K562 (cell line): ENCODE measurements at regions not wholly inside any gene's neighbourhood (a gene's known extent, or its start where the extent isn't known, plus 50 kb on each side); places are given as distances from the start of the nearest gene placed in this dataset.

Experiments used
- CCAR2 ChIP-seq: fragments of 200-400 bp; formaldehyde crosslinking; IDR thresholded peaks from 2 replicates; pipeline ENCODE4 v1.6.1; 2017; ENCODE audit warnings: mild to moderate bottlenecking, low read depth, low read length
- HLTF ChIP-seq: fragments of 450-650 bp; IDR thresholded peaks from 2 replicates; pipeline ENCODE4 v1.6.1; 2016
- NR2F6 ChIP-seq: fragments of 450-650 bp; formaldehyde crosslinking; IDR thresholded peaks from 2 replicates; pipeline ENCODE4 v1.4.0; 2020; ENCODE audit warnings: mild to moderate bottlenecking
- NR3C1 ChIP-seq: sonication (generic); formaldehyde crosslinking; IDR thresholded peaks from 2 replicates; pipeline ENCODE4 v1.8.1; 2022; ENCODE audit warnings: missing genetic modification reagents
- PTTG1 ChIP-seq: fragments of 450-650 bp; IDR thresholded peaks from 2 replicates; pipeline ENCODE4 v1.6.1; 2016; ENCODE audit warnings: low read depth, mild to moderate bottlenecking, missing genetic modification characterization, missing compliant biosample characterization
- TBL1XR1 ChIP-seq, 2 experiments: IDR thresholded peaks; 2 replicates each; pipeline ENCODE4 v1.6.1; 2012; ENCODE audit warnings: improper control_type of control experiment in 2 of 2, low read length in 2 of 2, mild to moderate bottlenecking in 1 of 2
- TF ChIP-seq, protein P1 (sequence below), 2 experiments: fragments of 450-650 bp; IDR thresholded peaks; 2 replicates each; pipeline ENCODE4 v1.6.1; 2016; ENCODE audit warnings: mild to moderate bottlenecking in 2 of 2, borderline replicate concordance in 1 of 2, low read depth in 1 of 2, moderate library complexity in 1 of 2
- TF ChIP-seq, protein P2 (sequence below), 2 experiments: fragments of 450-650 bp in 1 of 2; sonication (generic) in 1 of 2; formaldehyde crosslinking in 1 of 2; IDR thresholded peaks in 1 of 2; conservative IDR thresholded peaks in 1 of 2; 2 replicates each; pipeline versions ENCODE4 v1.6.1 to v1.8.1; 2016 to 2023; ENCODE audit warnings: mild to moderate bottlenecking in 2 of 2, moderate library complexity in 2 of 2, inconsistent platforms in 1 of 2, missing genetic modification reagents in 1 of 2
- TF ChIP-seq, protein P3 (sequence below): sonication (generic); formaldehyde crosslinking; IDR thresholded peaks from 2 replicates; pipeline ENCODE4 v1.8.0; 2022; ENCODE audit warnings: mild to moderate bottlenecking, missing genetic modification reagents
- TF ChIP-seq, protein P4 (sequence below), 2 experiments: IDR thresholded peaks; 2 replicates each; pipeline ENCODE4 v1.6.1; 2012; ENCODE audit warnings: improper control_type of control experiment in 2 of 2, low read depth in 2 of 2, low read length in 2 of 2, borderline replicate concordance in 1 of 2
- TF ChIP-seq, protein P5 (sequence below): sonication (generic); formaldehyde crosslinking; IDR thresholded peaks from 2 replicates; pipeline ENCODE4 v1.8.0; 2022; ENCODE audit warnings: mild to moderate bottlenecking, missing genetic modification reagents, borderline replicate concordance

DNA sequence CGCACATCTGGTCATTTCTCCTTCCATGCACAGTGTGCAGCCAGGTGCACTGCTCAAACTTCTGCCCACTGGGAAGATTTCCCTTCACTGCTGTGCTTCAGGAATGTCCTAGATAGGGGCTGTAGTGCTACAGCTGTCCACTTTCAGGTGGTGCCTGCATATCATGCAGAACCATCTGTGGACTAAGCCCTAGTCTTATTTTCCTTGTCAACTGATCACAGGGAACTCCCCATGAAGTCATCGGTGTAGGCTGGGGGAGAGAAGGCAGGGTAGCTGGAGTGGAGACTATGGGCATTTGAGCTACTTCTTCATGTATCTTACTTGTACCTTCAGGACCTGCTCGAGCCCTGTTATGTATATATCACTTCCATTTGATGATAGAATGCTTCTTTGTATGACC is 150.9 kb upstream of the PLCXD3 start (continued):
- TF ChIP-seq, protein P1, sequence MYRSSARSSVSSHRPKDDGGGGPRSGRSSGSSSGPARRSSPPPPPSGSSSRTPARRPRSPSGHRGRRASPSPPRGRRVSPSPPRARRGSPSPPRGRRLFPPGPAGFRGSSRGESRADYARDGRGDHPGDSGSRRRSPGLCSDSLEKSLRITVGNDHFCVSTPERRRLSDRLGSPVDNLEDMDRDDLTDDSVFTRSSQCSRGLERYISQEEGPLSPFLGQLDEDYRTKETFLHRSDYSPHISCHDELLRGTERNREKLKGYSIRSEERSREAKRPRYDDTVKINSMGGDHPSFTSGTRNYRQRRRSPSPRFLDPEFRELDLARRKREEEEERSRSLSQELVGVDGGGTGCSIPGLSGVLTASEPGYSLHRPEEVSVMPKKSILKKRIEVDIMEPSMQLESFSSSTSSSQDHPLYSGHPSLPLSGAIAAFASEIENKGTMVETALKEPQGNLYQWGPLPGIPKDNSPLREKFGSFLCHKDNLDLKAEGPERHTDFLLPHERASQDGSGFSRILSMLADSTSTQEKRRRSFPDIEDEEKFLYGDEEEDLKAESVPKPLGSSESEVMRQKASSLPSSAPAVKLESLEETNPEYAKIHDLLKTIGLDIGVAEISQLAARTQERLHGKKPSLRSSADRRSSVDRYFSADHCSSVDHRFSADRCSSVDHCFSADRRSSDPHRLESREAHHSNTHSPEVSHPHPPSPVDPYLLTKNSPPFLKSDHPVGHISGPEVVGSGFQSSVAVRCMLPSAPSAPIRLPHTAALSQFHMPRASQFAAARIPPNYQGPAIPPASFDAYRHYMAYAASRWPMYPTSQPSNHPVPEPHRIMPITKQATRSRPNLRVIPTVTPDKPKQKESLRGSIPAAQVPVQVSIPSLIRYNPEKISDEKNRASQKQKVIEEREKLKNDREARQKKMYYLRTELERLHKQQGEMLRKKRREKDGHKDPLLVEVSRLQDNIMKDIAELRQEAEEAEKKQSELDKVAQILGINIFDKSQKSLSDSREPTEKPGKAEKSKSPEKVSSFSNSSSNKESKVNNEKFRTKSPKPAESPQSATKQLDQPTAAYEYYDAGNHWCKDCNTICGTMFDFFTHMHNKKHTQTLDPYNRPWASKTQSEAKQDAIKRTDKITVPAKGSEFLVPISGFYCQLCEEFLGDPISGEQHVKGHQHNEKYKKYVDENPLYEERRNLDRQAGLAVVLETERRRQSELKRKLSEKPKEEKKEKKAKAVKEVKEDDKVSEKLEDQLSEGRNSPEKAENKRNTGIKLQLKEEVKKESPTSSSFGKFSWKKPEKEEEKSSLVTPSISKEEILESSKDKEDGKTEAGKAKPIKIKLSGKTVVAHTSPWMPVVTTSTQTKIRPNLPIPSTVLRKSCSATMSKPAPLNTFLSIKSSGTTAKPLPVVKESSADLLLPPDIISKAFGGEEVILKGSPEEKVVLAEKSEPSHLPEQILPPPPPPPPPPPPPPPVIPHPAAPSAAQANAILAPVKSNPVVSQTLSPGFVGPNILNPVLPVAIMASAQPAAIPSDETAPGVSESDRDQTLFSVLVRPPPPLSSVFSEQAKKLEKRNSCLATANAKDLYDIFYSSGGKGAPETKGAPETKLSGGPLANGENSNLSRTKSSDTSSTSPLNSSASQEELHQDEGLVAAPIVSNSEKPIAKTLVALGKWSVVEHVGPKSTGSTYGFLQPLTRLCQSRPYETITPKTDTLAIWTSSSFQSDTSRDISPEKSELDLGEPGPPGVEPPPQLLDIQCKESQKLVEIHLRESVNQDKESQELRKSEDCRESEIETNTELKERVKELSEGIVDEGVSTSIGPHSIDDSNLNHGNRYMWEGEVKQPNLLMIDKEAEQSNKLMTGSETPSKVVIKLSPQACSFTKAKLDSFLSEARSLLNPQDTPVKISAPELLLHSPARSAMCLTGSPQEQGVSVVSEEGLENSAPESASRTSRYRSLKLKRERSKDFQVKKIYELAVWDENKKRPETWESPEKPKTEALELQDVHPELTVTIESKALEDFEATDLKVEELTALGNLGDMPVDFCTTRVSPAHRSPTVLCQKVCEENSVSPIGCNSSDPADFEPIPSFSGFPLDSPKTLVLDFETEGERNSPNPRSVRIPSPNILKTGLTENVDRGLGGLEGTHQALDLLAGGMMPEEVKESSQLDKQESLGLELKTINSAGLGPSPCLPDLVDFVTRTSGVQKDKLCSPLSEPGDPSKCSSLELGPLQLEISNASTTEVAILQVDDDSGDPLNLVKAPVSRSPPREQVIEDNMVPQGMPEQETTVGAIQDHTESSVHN (IDR thresholded peaks at IDR 0.05; ENCODE audit: borderline replicate concordance in 1 of 2, low read depth in 1 of 2) = no peak
- TF ChIP-seq, protein P2, sequence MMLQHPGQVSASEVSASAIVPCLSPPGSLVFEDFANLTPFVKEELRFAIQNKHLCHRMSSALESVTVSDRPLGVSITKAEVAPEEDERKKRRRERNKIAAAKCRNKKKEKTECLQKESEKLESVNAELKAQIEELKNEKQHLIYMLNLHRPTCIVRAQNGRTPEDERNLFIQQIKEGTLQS (IDR thresholded peaks at IDR 0.05) = no peak
- TF ChIP-seq, protein P2 (CRISPR knock-in tag; conservative IDR thresholded peaks at IDR 0.05) = no peak
- TF ChIP-seq TBL1XR1 (IDR thresholded peaks at IDR 0.05; ENCODE audit: low read length in 2 of 2) (no peak), CCAR2 (no peak), PTTG1 (tag) (no peak), NR2F6 (CRISPR knock-in tag) (no peak), NR3C1 (CRISPR knock-in tag) (no peak), HLTF (no peak)
- TF ChIP-seq, protein P3, sequence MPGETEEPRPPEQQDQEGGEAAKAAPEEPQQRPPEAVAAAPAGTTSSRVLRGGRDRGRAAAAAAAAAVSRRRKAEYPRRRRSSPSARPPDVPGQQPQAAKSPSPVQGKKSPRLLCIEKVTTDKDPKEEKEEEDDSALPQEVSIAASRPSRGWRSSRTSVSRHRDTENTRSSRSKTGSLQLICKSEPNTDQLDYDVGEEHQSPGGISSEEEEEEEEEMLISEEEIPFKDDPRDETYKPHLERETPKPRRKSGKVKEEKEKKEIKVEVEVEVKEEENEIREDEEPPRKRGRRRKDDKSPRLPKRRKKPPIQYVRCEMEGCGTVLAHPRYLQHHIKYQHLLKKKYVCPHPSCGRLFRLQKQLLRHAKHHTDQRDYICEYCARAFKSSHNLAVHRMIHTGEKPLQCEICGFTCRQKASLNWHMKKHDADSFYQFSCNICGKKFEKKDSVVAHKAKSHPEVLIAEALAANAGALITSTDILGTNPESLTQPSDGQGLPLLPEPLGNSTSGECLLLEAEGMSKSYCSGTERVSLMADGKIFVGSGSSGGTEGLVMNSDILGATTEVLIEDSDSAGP (CRISPR knock-in tag) = no peak
- TF ChIP-seq, protein P4, sequence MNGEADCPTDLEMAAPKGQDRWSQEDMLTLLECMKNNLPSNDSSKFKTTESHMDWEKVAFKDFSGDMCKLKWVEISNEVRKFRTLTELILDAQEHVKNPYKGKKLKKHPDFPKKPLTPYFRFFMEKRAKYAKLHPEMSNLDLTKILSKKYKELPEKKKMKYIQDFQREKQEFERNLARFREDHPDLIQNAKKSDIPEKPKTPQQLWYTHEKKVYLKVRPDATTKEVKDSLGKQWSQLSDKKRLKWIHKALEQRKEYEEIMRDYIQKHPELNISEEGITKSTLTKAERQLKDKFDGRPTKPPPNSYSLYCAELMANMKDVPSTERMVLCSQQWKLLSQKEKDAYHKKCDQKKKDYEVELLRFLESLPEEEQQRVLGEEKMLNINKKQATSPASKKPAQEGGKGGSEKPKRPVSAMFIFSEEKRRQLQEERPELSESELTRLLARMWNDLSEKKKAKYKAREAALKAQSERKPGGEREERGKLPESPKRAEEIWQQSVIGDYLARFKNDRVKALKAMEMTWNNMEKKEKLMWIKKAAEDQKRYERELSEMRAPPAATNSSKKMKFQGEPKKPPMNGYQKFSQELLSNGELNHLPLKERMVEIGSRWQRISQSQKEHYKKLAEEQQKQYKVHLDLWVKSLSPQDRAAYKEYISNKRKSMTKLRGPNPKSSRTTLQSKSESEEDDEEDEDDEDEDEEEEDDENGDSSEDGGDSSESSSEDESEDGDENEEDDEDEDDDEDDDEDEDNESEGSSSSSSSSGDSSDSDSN (IDR thresholded peaks at IDR 0.05; ENCODE audit: borderline replicate concordance in 1 of 2, low read depth in 2 of 2, low read length in 2 of 2) = no peak
- TF ChIP-seq, protein P5, sequence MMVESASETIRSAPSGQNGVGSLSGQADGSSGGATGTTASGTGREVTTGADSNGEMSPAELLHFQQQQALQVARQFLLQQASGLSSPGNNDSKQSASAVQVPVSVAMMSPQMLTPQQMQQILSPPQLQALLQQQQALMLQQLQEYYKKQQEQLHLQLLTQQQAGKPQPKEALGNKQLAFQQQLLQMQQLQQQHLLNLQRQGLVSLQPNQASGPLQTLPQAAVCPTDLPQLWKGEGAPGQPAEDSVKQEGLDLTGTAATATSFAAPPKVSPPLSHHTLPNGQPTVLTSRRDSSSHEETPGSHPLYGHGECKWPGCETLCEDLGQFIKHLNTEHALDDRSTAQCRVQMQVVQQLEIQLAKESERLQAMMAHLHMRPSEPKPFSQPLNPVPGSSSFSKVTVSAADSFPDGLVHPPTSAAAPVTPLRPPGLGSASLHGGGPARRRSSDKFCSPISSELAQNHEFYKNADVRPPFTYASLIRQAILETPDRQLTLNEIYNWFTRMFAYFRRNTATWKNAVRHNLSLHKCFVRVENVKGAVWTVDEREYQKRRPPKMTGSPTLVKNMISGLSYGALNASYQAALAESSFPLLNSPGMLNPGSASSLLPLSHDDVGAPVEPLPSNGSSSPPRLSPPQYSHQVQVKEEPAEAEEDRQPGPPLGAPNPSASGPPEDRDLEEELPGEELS (CRISPR knock-in tag) = no peak
